BE2C (cell line): ENCODE measurements at regions not wholly inside any gene's neighbourhood (a gene's known extent, or its start where the extent isn't known, plus 50 kb on each side); places are given as distances from the start of the nearest gene placed in this dataset.

ENCODE experiments used
- DNase-seq: peaks from one replicate; pipeline ENCODE4 v3.0.0-alpha.2; 2020
- H3K27me3 ChIP-seq: fragments of 250-450 bp; sonication (Bioruptor Pico); 2 replicates; pipeline ENCODE4 v1.5.1; 2020; ENCODE audit warnings: mild to moderate bottlenecking
- H3K36me3 ChIP-seq: fragments of 250-450 bp; sonication (Bioruptor Pico); 2 replicates; pipeline ENCODE4 v1.5.1; 2020; ENCODE audit warnings: mild to moderate bottlenecking
- H3K4me1 ChIP-seq: fragments of 250-450 bp; sonication (Bioruptor Pico); 2 replicates; pipeline ENCODE4 v1.5.1; 2020
- H3K4me3 ChIP-seq: 2 replicates; pipeline ENCODE4 v1.5.1; 2011; ENCODE audit warnings: low read depth, low read length
- H3K9me3 ChIP-seq: fragments of 250-450 bp; sonication (Bioruptor Pico); 2 replicates; pipeline ENCODE4 v1.5.1; 2020
- CTCF ChIP-seq: IDR thresholded peaks from 2 replicates; pipeline ENCODE4 v1.5.1; 2012; ENCODE audit warnings: mild to moderate bottlenecking, low read depth, low read length

- Histone ChIP-seq H3K27me3 (no peaks in the 10 kb centered on the region), H3K4me3 (no peak overlapping the region), H3K4me1 (no peaks in the 10 kb centered on the region), H3K36me3 (no peaks in the 10 kb centered on the region), H3K9me3 (no peaks in the 10 kb centered on the region)
- DNase-seq: no peak
- no peak for TF ChIP-seq CTCF
Measured at GRCh38 chr12:84308211-84308610, 604.4 kb downstream of the SLC6A15 start.

- Histone ChIP-seq H3K27me3 (no peaks in the 10 kb centered on the region), H3K36me3 (no peaks in the 10 kb centered on the region), H3K4me3 (no peak overlapping the region), H3K9me3 (no peaks in the 10 kb centered on the region), H3K4me1 (no peaks in the 10 kb centered on the region)
- DNase-seq: no peak
- no peak for TF ChIP-seq CTCF
Measured at GRCh38 chr12:84305144-84305543, 607.5 kb downstream of the SLC6A15 start.

- H3K27me3 ChIP-seq: no peaks in the 10 kb centered on the region
- no peak overlapping the region for H3K4me3 ChIP-seq
- H3K4me1 ChIP-seq: no peaks in the 10 kb centered on the region
- H3K36me3 ChIP-seq: no peaks in the 10 kb centered on the region
- no peak for TF ChIP-seq CTCF
- no peak for DNase-seq
- no peaks in the 10 kb centered on the region for H3K9me3 ChIP-seq
Measured at GRCh38 chr12:84294246-84294645, 618.4 kb downstream of the SLC6A15 start.

GRCh38 chr12:84290168-84290567 lies 622.4 kb downstream of the SLC6A15 start:
- TF ChIP-seq CTCF: no peak
- DNase-seq: no peak
- H3K4me1 ChIP-seq: no peaks in the 10 kb centered on the region

GRCh38 chr12:84277986-84278385 lies 634.6 kb downstream of the SLC6A15 start:
- Histone ChIP-seq H3K36me3 (no peaks in the 10 kb centered on the region), H3K4me1 (peaks cover 2% of the 10 kb centered on the region; the same call in 1 of the 2 replicates), H3K9me3 (no peaks in the 10 kb centered on the region), H3K27me3 (no peaks in the 10 kb centered on the region), H3K4me3 (no peak overlapping the region)
- TF ChIP-seq CTCF: no peak
- DNase-seq: no peak

More at GRCh38 chr12:84290168-84290567, 622.4 kb downstream of the SLC6A15 start:
- H3K27me3 ChIP-seq: no peaks in the 10 kb centered on the region
- no peaks in the 10 kb centered on the region for H3K9me3 ChIP-seq
- no peak overlapping the region for H3K4me3 ChIP-seq
- H3K36me3 ChIP-seq: no peaks in the 10 kb centered on the region

- Histone ChIP-seq H3K4me3 (no peak overlapping the region), H3K27me3 (no peaks in the 10 kb centered on the region), H3K36me3 (no peaks in the 10 kb centered on the region; the same call in 1 of the 2 replicates), H3K9me3 (no peaks in the 10 kb centered on the region), H3K4me1 (peaks cover 2% of the 10 kb centered on the region; the same call in 1 of the 2 replicates)
- no peak for TF ChIP-seq CTCF
- DNase-seq: peak; percentile 62
Measured at GRCh38 chr12:84276215-84276614, 636.4 kb downstream of the SLC6A15 start.
